Lower leg skin (tissue), 3 donors: ENCODE measurements at regions not wholly inside any gene's neighbourhood (a gene's known extent, or its start where the extent isn't known, plus 50 kb on each side); places are given as distances from the start of the nearest gene placed in this dataset.

ENCODE experiments used
- POLR2A ChIP-seq, 2 donors: fragments of 450-650 bp; IDR thresholded peaks; one replicate each; pipeline ENCODE4 v1.6.1; 2016 to 2017; ENCODE audit warnings: antibody characterized with exemption in 2 of 2, mild to moderate bottlenecking in 1 of 2, moderate library complexity in 1 of 2
- TF ChIP-seq, protein P1 (sequence below), 3 donors: fragments of 450-650 bp; IDR thresholded peaks; one replicate each; pipeline ENCODE4 v1.5.1; 2016; ENCODE audit warnings: antibody characterized with exemption in 3 of 3, mild to moderate bottlenecking in 3 of 3, moderate library complexity in 2 of 3

DNA sequence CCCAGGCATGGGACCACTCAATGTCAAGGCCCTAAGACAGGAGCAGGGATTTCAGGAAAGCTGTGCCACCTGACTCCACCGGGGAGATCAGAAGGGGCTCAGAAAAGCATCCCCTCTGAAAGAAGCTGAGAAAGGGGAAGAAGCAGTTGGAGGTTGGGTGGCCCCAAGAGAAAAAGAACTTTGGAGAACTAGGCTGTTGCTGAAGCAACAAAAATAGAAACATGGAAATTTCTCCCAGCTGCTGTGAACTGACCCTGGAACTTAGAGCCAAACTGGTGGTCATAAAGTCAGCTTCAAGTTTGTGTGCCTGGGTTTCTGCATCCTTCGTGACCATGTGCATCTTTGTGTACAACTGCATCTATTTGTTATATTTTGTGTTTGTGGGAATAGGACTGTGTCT lies 534.5 kb downstream of the MAFB start:
- no peak for TF ChIP-seq POLR2A (IDR thresholded peaks at IDR 0.05)
- TF ChIP-seq, protein P1, sequence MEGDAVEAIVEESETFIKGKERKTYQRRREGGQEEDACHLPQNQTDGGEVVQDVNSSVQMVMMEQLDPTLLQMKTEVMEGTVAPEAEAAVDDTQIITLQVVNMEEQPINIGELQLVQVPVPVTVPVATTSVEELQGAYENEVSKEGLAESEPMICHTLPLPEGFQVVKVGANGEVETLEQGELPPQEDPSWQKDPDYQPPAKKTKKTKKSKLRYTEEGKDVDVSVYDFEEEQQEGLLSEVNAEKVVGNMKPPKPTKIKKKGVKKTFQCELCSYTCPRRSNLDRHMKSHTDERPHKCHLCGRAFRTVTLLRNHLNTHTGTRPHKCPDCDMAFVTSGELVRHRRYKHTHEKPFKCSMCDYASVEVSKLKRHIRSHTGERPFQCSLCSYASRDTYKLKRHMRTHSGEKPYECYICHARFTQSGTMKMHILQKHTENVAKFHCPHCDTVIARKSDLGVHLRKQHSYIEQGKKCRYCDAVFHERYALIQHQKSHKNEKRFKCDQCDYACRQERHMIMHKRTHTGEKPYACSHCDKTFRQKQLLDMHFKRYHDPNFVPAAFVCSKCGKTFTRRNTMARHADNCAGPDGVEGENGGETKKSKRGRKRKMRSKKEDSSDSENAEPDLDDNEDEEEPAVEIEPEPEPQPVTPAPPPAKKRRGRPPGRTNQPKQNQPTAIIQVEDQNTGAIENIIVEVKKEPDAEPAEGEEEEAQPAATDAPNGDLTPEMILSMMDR (IDR thresholded peaks at IDR 0.05): no peak
